ENCODE measurements at regions not wholly inside any gene's neighbourhood (a gene's known extent, or its start where the extent isn't known, plus 50 kb on each side); places are given as distances from the start of the nearest gene placed in this dataset.

- TF ChIP-seq, protein P1, sequence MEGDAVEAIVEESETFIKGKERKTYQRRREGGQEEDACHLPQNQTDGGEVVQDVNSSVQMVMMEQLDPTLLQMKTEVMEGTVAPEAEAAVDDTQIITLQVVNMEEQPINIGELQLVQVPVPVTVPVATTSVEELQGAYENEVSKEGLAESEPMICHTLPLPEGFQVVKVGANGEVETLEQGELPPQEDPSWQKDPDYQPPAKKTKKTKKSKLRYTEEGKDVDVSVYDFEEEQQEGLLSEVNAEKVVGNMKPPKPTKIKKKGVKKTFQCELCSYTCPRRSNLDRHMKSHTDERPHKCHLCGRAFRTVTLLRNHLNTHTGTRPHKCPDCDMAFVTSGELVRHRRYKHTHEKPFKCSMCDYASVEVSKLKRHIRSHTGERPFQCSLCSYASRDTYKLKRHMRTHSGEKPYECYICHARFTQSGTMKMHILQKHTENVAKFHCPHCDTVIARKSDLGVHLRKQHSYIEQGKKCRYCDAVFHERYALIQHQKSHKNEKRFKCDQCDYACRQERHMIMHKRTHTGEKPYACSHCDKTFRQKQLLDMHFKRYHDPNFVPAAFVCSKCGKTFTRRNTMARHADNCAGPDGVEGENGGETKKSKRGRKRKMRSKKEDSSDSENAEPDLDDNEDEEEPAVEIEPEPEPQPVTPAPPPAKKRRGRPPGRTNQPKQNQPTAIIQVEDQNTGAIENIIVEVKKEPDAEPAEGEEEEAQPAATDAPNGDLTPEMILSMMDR (IDR thresholded peaks at IDR 0.05), result no peak
These were observed 76.5 kb upstream of the NFIA start for GRCh38 chr1:61005614-61006580.

DNA sequence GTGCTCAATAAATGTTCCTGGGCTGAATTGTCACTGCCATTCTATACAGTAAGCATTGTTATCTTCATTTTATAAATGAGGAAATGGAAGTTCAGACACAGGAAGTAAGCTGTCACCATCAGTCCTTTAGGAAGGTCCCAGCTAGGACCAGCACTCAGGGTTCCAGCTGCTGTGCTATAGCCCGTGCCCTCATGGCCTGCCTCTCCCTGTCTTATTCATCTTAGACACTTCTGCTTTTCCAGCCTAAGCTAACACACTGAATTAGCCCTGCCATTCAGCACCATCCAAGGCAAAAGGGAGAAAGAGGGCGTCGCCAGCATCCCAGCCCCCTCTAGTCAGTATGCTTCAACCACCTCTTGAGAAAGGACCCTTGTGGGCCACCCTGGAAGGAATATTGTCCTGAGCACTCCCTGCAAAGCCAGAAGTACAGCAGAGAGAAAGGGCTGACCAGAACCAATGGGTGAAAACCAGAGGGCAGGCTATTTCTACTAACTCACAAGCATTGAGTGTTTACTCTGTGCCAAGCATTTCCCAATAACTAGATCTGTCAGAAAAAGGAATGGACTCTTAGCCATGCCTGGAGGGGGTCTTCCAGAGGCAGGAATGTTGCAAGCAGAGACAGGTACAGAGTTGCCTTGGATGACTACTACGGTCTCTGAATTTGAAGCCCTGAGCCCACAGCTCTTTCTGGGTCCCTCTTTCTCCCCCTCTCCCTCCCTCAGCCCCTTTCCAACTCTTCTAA lies 77.9 kb upstream of the NFIA start:
- TF ChIP-seq, protein P1 (IDR thresholded peaks at IDR 0.05), result no peak

- TF ChIP-seq, protein P1 (IDR thresholded peaks at IDR 0.05), result no peak
These were observed 82.0 kb upstream of the NFIA start for GRCh38 chr1:61000327-61000726.

GRCh38 chr1:60998786-60999185 lies 83.6 kb upstream of the NFIA start:
- TF ChIP-seq, protein P1 (IDR thresholded peaks at IDR 0.05), result no peak

- TF ChIP-seq, protein P1 (IDR thresholded peaks at IDR 0.05), result no peak
These were observed 87.4 kb upstream of the NFIA start for GRCh38 chr1:60994828-60995492.

GRCh38 chr1:60994369-60994768 lies 88.0 kb upstream of the NFIA start:
- TF ChIP-seq, protein P1 (IDR thresholded peaks at IDR 0.05), result no peak

GRCh38 chr1:60992165-60992564 lies 90.2 kb upstream of the NFIA start:
- TF ChIP-seq, protein P1 (IDR thresholded peaks at IDR 0.05), result no peak
